ENCODE measurements at regions not wholly inside any gene's neighbourhood (a gene's known extent, or its start where the extent isn't known, plus 50 kb on each side); places are given as distances from the start of the nearest gene placed in this dataset.

DNA sequence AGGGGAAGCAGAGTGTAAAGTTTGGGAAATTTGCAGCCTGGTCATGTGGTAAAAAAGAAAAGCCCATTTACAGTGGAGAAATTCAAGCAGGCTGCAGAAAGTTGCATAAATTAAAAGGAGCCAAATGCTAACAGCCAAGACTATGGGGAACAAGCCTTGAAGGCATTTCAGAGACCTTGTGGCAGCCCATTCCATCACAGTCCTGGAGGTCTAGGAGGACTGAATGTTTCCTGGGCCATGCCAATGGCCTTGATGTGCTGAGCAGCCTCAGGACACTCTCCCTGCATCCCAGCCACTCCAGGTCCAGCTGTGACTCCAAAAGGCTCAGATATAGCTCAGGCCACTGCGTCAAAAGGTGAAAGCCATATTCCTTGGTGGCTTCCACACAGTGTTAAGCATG, 1202.4 kb upstream of the ATXN8OS start:
- TF ChIP-seq ARNTL (CRISPR knock-in tag; IDR thresholded peaks at IDR 0.05; ENCODE audit: borderline replicate concordance, low read depth) (no peak), GLIS3 (CRISPR knock-in tag; IDR thresholded peaks at IDR 0.05) (no peak), RARB (CRISPR knock-in tag; IDR thresholded peaks at IDR 0.05) (no peak), ESRRG (CRISPR knock-in tag; IDR thresholded peaks at IDR 0.05) (no peak), ZNF70 (CRISPR knock-in tag; IDR thresholded peaks at IDR 0.05) (no peak), CSDC2 (CRISPR knock-in tag; IDR thresholded peaks at IDR 0.05) (no peak), ZFP30 (CRISPR knock-in tag; IDR thresholded peaks at IDR 0.05) (no peak), TOX (CRISPR knock-in tag; IDR thresholded peaks at IDR 0.05; ENCODE audit: borderline replicate concordance) (no peak), BACH2 (CRISPR knock-in tag; IDR thresholded peaks at IDR 0.05; ENCODE audit: borderline replicate concordance) (no peak)
- TF ChIP-seq, protein P1, sequence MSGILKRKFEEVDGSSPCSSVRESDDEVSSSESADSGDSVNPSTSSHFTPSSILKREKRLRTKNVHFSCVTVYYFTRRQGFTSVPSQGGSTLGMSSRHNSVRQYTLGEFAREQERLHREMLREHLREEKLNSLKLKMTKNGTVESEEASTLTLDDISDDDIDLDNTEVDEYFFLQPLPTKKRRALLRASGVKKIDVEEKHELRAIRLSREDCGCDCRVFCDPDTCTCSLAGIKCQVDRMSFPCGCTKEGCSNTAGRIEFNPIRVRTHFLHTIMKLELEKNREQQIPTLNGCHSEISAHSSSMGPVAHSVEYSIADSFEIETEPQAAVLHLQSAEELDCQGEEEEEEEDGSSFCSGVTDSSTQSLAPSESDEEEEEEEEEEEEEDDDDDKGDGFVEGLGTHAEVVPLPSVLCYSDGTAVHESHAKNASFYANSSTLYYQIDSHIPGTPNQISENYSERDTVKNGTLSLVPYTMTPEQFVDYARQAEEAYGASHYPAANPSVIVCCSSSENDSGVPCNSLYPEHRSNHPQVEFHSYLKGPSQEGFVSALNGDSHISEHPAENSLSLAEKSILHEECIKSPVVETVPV (CRISPR knock-in tag; IDR thresholded peaks at IDR 0.05), result no peak
- TF ChIP-seq, protein P2, sequence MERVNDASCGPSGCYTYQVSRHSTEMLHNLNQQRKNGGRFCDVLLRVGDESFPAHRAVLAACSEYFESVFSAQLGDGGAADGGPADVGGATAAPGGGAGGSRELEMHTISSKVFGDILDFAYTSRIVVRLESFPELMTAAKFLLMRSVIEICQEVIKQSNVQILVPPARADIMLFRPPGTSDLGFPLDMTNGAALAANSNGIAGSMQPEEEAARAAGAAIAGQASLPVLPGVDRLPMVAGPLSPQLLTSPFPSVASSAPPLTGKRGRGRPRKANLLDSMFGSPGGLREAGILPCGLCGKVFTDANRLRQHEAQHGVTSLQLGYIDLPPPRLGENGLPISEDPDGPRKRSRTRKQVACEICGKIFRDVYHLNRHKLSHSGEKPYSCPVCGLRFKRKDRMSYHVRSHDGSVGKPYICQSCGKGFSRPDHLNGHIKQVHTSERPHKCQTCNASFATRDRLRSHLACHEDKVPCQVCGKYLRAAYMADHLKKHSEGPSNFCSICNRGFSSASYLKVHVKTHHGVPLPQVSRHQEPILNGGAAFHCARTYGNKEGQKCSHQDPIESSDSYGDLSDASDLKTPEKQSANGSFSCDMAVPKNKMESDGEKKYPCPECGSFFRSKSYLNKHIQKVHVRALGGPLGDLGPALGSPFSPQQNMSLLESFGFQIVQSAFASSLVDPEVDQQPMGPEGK (CRISPR knock-in tag; IDR thresholded peaks at IDR 0.05; ENCODE audit: borderline replicate concordance), result no peak
- TF ChIP-seq, protein P3, sequence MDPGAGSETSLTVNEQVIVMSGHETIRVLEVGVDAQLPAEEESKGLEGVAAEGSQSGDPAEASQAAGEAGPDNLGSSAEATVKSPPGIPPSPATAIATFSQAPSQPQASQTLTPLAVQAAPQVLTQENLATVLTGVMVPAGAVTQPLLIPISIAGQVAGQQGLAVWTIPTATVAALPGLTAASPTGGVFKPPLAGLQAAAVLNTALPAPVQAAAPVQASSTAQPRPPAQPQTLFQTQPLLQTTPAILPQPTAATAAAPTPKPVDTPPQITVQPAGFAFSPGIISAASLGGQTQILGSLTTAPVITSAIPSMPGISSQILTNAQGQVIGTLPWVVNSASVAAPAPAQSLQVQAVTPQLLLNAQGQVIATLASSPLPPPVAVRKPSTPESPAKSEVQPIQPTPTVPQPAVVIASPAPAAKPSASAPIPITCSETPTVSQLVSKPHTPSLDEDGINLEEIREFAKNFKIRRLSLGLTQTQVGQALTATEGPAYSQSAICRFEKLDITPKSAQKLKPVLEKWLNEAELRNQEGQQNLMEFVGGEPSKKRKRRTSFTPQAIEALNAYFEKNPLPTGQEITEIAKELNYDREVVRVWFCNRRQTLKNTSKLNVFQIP (CRISPR knock-in tag; IDR thresholded peaks at IDR 0.05; ENCODE audit: borderline replicate concordance, low read depth), result no peak
- ATAC-seq, result no peak

DNA sequence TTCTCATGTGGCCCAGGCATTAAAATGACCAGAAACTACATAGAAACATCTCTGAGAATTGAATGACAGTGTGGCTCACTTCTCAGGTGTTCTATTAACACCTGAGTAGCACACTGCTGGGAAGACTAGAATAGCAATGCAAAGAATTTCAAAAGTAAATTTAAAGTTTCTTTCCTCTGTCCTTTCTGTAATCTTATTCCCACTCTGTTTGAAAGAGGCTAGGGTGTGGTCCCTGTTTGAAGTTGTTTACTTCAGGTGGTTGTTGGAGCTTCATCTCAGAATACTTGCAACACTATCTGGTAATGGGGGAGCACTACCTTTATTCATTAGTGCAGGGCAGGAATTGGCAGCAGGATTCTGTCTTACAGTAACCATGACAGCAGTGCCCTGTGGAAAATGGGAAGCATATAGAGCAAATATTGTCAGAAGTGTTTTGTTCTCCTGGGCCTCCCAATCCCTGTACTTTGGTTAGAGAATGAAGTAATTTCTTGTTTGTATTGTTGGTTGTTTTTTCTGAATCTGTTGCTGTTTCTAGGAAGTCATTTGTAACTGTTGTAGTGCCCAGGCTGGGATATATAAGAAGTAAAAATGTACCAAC, 1210.2 kb upstream of the ATXN8OS start:
- no peak for ATAC-seq
- no peak for TF ChIP-seq ZNF70 (CRISPR knock-in tag; IDR thresholded peaks at IDR 0.05)
- TF ChIP-seq BACH2 (CRISPR knock-in tag; IDR thresholded peaks at IDR 0.05; ENCODE audit: borderline replicate concordance), result no peak
- no peak for TF ChIP-seq TCF4 (CRISPR knock-in tag; IDR thresholded peaks at IDR 0.05; ENCODE audit: borderline replicate concordance)
- no peak for TF ChIP-seq ZFP3 (CRISPR knock-in tag; IDR thresholded peaks at IDR 0.05)
- TF ChIP-seq ESRRG (CRISPR knock-in tag; IDR thresholded peaks at IDR 0.05), result no peak
- TF ChIP-seq ARNTL (CRISPR knock-in tag; IDR thresholded peaks at IDR 0.05; ENCODE audit: borderline replicate concordance, low read depth), result no peak
- TF ChIP-seq TOX (CRISPR knock-in tag; IDR thresholded peaks at IDR 0.05; ENCODE audit: borderline replicate concordance), result no peak
- no peak for TF ChIP-seq ZNF8 (CRISPR knock-in tag; IDR thresholded peaks at IDR 0.05)

DNA sequence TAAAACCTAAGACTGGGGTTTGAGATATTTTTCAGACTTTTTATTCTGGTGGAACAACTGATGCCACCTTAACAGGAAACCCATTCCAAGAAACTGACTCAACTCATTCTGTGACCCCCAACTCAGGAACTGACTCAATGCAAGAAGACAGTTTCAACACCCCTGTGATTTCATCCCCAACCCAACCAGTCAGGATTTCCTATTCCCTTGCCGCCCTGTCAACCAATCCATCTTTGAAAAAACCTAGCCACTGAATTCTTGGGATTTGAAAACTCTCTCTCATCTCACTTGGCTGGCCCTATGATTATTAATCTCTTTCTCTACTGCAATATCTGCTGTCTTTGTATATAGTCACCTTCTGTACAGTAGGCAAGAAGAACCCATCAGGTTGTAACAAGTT, 1211.9 kb upstream of the ATXN8OS start:
- no peak for ATAC-seq
- TF ChIP-seq TCF4 (CRISPR knock-in tag; IDR thresholded peaks at IDR 0.05; ENCODE audit: borderline replicate concordance) (no peak), BACH2 (CRISPR knock-in tag; IDR thresholded peaks at IDR 0.05; ENCODE audit: borderline replicate concordance) (no peak), SNAI2 (CRISPR knock-in tag; IDR thresholded peaks at IDR 0.05) (no peak), ESRRG (CRISPR knock-in tag; IDR thresholded peaks at IDR 0.05) (no peak), CSDC2 (CRISPR knock-in tag; IDR thresholded peaks at IDR 0.05) (no peak), TOX (CRISPR knock-in tag; IDR thresholded peaks at IDR 0.05; ENCODE audit: borderline replicate concordance) (no peak), ZFP3 (CRISPR knock-in tag; IDR thresholded peaks at IDR 0.05) (no peak), ZNF565 (CRISPR knock-in tag; conservative IDR thresholded peaks at IDR 0.05; ENCODE audit: low read depth) (no peak), PPARA (CRISPR knock-in tag; IDR thresholded peaks at IDR 0.05; ENCODE audit: borderline replicate concordance) (no peak), ZNF8 (CRISPR knock-in tag; IDR thresholded peaks at IDR 0.05) (no peak), ARNTL (CRISPR knock-in tag; IDR thresholded peaks at IDR 0.05; ENCODE audit: borderline replicate concordance, low read depth) (no peak), ZC3H10 (CRISPR knock-in tag; IDR thresholded peaks at IDR 0.05) (no peak), RARB (CRISPR knock-in tag; IDR thresholded peaks at IDR 0.05) (no peak)
- TF ChIP-seq, protein P3 (CRISPR knock-in tag; IDR thresholded peaks at IDR 0.05; ENCODE audit: borderline replicate concordance, low read depth), result no peak
- TF ChIP-seq, protein P1 (CRISPR knock-in tag; IDR thresholded peaks at IDR 0.05), result no peak
- TF ChIP-seq, protein P4, sequence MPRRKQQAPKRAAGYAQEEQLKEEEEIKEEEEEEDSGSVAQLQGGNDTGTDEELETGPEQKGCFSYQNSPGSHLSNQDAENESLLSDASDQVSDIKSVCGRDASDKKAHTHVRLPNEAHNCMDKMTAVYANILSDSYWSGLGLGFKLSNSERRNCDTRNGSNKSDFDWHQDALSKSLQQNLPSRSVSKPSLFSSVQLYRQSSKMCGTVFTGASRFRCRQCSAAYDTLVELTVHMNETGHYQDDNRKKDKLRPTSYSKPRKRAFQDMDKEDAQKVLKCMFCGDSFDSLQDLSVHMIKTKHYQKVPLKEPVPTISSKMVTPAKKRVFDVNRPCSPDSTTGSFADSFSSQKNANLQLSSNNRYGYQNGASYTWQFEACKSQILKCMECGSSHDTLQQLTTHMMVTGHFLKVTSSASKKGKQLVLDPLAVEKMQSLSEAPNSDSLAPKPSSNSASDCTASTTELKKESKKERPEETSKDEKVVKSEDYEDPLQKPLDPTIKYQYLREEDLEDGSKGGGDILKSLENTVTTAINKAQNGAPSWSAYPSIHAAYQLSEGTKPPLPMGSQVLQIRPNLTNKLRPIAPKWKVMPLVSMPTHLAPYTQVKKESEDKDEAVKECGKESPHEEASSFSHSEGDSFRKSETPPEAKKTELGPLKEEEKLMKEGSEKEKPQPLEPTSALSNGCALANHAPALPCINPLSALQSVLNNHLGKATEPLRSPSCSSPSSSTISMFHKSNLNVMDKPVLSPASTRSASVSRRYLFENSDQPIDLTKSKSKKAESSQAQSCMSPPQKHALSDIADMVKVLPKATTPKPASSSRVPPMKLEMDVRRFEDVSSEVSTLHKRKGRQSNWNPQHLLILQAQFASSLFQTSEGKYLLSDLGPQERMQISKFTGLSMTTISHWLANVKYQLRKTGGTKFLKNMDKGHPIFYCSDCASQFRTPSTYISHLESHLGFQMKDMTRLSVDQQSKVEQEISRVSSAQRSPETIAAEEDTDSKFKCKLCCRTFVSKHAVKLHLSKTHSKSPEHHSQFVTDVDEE (CRISPR knock-in tag; IDR thresholded peaks at IDR 0.05), result no peak
- TF ChIP-seq, protein P2 (CRISPR knock-in tag; IDR thresholded peaks at IDR 0.05; ENCODE audit: borderline replicate concordance), result no peak
- TF ChIP-seq, protein P5, sequence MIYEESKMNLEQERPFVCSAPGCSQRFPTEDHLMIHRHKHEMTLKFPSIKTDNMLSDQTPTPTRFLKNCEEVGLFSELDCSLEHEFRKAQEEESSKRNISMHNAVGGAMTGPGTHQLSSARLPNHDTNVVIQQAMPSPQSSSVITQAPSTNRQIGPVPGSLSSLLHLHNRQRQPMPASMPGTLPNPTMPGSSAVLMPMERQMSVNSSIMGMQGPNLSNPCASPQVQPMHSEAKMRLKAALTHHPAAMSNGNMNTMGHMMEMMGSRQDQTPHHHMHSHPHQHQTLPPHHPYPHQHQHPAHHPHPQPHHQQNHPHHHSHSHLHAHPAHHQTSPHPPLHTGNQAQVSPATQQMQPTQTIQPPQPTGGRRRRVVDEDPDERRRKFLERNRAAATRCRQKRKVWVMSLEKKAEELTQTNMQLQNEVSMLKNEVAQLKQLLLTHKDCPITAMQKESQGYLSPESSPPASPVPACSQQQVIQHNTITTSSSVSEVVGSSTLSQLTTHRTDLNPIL (CRISPR knock-in tag; IDR thresholded peaks at IDR 0.05; ENCODE audit: low read depth), result no peak
